Epithelial cell of esophagus (primary cell): ENCODE measurements at regions not wholly inside any gene's neighbourhood (a gene's known extent, or its start where the extent isn't known, plus 50 kb on each side); places are given as distances from the start of the nearest gene placed in this dataset.

Source experiments
- DNase-seq: peaks from one replicate; pipeline ENCODE4 v3.0.0; 2010; ENCODE audit warnings: low read depth
- H3K4me3 ChIP-seq: 2 replicates; pipeline ENCODE4 v1.5.1; 2011; ENCODE audit warnings: mild to moderate bottlenecking, low read length, control low read depth
- TF ChIP-seq, protein P1 (sequence below): IDR thresholded peaks from 2 replicates; pipeline ENCODE4 v1.5.1; 2011; ENCODE audit warnings: low read depth, mild to moderate bottlenecking, low read length, control low read depth, inconsistent platforms; ENCODE audit not compliant: insufficient read depth; ENCODE audit errors: missing control alignments

DNA sequence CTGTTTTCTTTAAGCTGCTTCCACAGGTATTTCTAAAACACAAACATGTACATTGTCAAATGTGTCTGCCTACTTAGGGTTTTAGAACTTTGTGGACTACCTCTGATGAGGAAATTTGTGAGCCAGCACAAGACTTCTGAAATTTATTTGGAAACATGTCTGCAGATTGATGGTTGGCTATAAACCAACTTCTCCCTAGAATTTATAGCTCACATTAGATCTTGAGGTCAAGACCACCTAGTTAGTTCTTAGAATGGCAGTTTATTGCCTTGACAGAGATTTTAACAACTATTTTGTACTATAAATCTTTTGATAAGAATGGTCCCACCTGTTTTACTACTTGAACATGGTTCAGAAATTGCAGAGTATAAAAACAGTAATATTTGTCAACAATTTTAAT is 72.7 kb upstream of the AADAT start:
- DNase-seq: no peak
- TF ChIP-seq, protein P1, sequence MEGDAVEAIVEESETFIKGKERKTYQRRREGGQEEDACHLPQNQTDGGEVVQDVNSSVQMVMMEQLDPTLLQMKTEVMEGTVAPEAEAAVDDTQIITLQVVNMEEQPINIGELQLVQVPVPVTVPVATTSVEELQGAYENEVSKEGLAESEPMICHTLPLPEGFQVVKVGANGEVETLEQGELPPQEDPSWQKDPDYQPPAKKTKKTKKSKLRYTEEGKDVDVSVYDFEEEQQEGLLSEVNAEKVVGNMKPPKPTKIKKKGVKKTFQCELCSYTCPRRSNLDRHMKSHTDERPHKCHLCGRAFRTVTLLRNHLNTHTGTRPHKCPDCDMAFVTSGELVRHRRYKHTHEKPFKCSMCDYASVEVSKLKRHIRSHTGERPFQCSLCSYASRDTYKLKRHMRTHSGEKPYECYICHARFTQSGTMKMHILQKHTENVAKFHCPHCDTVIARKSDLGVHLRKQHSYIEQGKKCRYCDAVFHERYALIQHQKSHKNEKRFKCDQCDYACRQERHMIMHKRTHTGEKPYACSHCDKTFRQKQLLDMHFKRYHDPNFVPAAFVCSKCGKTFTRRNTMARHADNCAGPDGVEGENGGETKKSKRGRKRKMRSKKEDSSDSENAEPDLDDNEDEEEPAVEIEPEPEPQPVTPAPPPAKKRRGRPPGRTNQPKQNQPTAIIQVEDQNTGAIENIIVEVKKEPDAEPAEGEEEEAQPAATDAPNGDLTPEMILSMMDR: no peak

DNA sequence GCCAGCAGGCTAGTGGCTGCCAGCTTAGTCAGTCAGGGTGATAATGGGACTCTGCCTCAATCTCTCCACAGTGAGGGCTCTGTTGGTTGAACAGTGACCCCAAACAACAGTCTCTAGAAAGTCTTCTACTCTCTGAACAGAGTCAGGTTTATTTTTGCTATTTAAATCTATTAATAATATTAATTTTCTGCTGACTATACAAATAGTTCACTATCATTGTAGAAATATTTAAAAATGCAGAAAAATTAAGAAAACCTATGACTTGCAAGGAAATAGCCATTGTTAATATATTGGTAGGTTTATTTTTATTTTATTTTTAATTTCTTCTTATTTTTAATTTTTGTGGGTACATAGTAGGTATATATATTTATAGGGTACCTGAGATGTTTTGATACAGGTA is 67.9 kb upstream of the AADAT start:
- H3K4me3 ChIP-seq: no peak overlapping the region
- TF ChIP-seq, protein P1: no peak
- no peak for DNase-seq

More for the DNA sequence above, 72.7 kb upstream of the AADAT start:
- H3K4me3 ChIP-seq: no peak overlapping the region

DNA sequence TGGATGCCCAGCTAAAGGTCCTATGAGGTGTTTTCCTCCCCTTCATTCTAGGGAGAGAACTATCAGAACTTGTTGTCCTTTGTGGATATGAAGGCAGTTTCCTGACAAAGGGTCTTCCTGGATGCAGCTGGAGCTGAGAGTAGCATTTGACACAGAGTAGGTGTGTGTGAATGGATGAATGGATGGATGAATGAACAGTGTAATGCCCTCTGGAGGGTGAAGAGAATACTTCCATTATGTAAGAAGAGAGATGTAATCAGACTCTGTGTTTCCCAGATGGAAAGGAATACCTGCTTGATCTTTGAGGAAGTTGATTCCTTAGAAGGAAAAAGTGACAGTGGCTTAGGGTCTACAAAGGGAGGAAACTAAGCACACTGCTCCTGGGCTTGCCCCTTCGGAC is 55.4 kb upstream of the AADAT start:
- DNase-seq: no peak
- TF ChIP-seq, protein P1: no peak
- no peak overlapping the region for H3K4me3 ChIP-seq

DNA sequence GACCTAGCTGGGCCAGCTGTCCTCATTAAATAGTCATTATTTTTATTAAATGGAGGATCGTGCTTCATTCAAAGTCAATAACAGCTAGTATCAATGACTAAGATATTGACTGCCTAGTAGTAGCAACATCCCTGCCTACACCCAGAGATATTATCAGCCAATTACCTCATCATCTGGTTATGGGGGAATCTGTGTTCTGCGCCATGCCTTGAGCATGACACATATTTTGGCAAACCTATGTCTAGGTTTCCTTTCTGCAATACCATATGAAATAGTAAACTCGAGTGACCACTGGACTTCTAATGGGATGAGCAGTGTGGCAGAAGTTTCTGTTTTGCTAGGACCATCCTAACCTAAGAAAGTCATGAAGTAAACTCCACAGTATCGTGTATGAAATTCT is 50.0 kb upstream of the AADAT start:
- TF ChIP-seq, protein P1: no peak
- H3K4me3 ChIP-seq: no peak overlapping the region
- peak; percentile 18 for DNase-seq
